Ishikawa (cell line): ENCODE measurements at regions not wholly inside any gene's neighbourhood (a gene's known extent, or its start where the extent isn't known, plus 50 kb on each side); places are given as distances from the start of the nearest gene placed in this dataset.

Experiments
- CEBPB ChIP-seq: IDR thresholded peaks from 2 replicates; pipeline ENCODE4 v1.6.1; 2012
- CREB1 ChIP-seq: IDR thresholded peaks from 2 replicates; pipeline ENCODE4 v1.6.1; 2012; ENCODE audit warnings: low read depth
- EGR1 ChIP-seq: IDR thresholded peaks from 2 replicates; pipeline ENCODE4 v1.6.1; 2012
- EP300 ChIP-seq: IDR thresholded peaks from 2 replicates; pipeline ENCODE4 v1.6.1; 2012; ENCODE audit warnings: borderline replicate concordance
- FOXM1 ChIP-seq: IDR thresholded peaks from 2 replicates; pipeline ENCODE4 v1.6.1; 2012; ENCODE audit warnings: low read depth, borderline replicate concordance
- MAX ChIP-seq: IDR thresholded peaks from 2 replicates; pipeline ENCODE4 v1.6.1; 2012
- NFIC ChIP-seq: IDR thresholded peaks from 2 replicates; pipeline ENCODE4 v1.6.1; 2012
- RAD21 ChIP-seq: IDR thresholded peaks from 2 replicates; pipeline ENCODE4 v1.6.1; 2012; ENCODE audit warnings: low read depth
- REST ChIP-seq: IDR thresholded peaks from 2 replicates; pipeline ENCODE4 v1.6.1; 2012; ENCODE audit warnings: low read depth, mild to moderate bottlenecking
- TAF1 ChIP-seq: IDR thresholded peaks from 2 replicates; pipeline ENCODE4 v1.6.1; 2012; ENCODE audit warnings: low read depth, mild to moderate bottlenecking
- TCF12 ChIP-seq: IDR thresholded peaks from 2 replicates; pipeline ENCODE4 v1.6.1; 2012; ENCODE audit warnings: low read depth
- TEAD4 ChIP-seq: IDR thresholded peaks from 2 replicates; pipeline ENCODE4 v1.6.1; 2012
- USF1 ChIP-seq: IDR thresholded peaks from 2 replicates; pipeline ENCODE4 v1.6.1; 2012
- YY1 ChIP-seq: IDR thresholded peaks from 2 replicates; pipeline ENCODE4 v1.6.1; 2012; ENCODE audit warnings: low read depth
- ZBTB7A ChIP-seq: IDR thresholded peaks from 2 replicates; pipeline ENCODE4 v1.6.1; 2012; ENCODE audit warnings: low read depth

GRCh38 chr19:30088567-30088966, 146.5 kb downstream of the URI1 start:
- TF ChIP-seq RAD21, result no peak
- no peak for TF ChIP-seq CREB1
- TF ChIP-seq FOXM1, result no peak
- no peak for TF ChIP-seq TCF12
- TF ChIP-seq USF1, result no peak
- TF ChIP-seq TEAD4, result no peak
- no peak for TF ChIP-seq CEBPB
- TF ChIP-seq NFIC, result no peak
- TF ChIP-seq MAX, result no peak
- no peak for TF ChIP-seq ZBTB7A
- no peak for TF ChIP-seq EGR1
- TF ChIP-seq EP300, result no peak
- TF ChIP-seq YY1, result no peak
- TF ChIP-seq REST, result no peak
- TF ChIP-seq TAF1, result no peak

GRCh38 chr19:30089086-30089665, 147.1 kb downstream of the URI1 start:
- no peak for TF ChIP-seq ZBTB7A
- TF ChIP-seq TAF1, result no peak
- no peak for TF ChIP-seq TEAD4
- no peak for TF ChIP-seq YY1

- TF ChIP-seq EGR1 (no peak), EP300 (no peak), REST (no peak), TEAD4 (no peak), CEBPB (no peak), NFIC (no peak), ZBTB7A (no peak), MAX (no peak), RAD21 (no peak), TAF1 (no peak), TCF12 (no peak), FOXM1 (no peak), CREB1 (no peak), YY1 (no peak), USF1 (no peak)
These were observed 148.4 kb downstream of the URI1 start for GRCh38 chr19:30090476-30090875.

- TF ChIP-seq NFIC (no peak), TAF1 (no peak), CEBPB (no peak), MAX (no peak), TEAD4 (no peak), REST (no peak), CREB1 (no peak), EGR1 (no peak), FOXM1 (no peak), EP300 (no peak), RAD21 (no peak), YY1 (no peak), USF1 (no peak), TCF12 (no peak)
These were observed 148.9 kb downstream of the URI1 start for GRCh38 chr19:30090963-30091362.
